Caco-2 (cell line): ENCODE measurements at regions not wholly inside any gene's neighbourhood (a gene's known extent, or its start where the extent isn't known, plus 50 kb on each side); places are given as distances from the start of the nearest gene placed in this dataset.

ENCODE experiments used
- BruUV-seq: library from RNA; stranded (reverse); fragments of 400-500 nt; replicated peaks from 2 replicates; lab custom pipeline; 2021; lab: Mats Ljungman, UMichigan
- CTCF ChIA-PET: fragments of 300-600 bp; sonication (Branson Sonifier 250); formaldehyde crosslinking; loops from one replicate; lab custom pipeline; 2022; ENCODE audit warnings: antibody characterized with exemption; lab: Charles Lee
- POLR2A ChIA-PET: fragments of 300-600 bp; sonication (Branson Sonifier 250); formaldehyde crosslinking; loops from one replicate; lab custom pipeline; 2022; ENCODE audit warnings: antibody characterized with exemption; lab: Charles Lee
- DNase-seq, 2 experiments: peaks; one replicate each; pipeline versions ENCODE4 v3.0.0 to v3.0.0-alpha.2; 2020 to 2022
- H3K27me3 ChIP-seq: replicated peaks from 2 replicates; pipeline ENCODE4 v1.6.0; 2011; ENCODE audit warnings: low read length; ENCODE audit not compliant: control insufficient read depth, insufficient read depth
- H3K36me3 ChIP-seq: 2 replicates; pipeline ENCODE4 v1.5.1; 2011; ENCODE audit warnings: low read length; ENCODE audit not compliant: control insufficient read depth, insufficient read depth
- H3K4me1 ChIP-seq: fragments of 250-450 bp; sonication (Bioruptor Pico); 2 replicates; pipeline ENCODE4 v1.5.1; 2020; ENCODE audit warnings: mild to moderate bottlenecking
- H3K4me3 ChIP-seq: 2 replicates; pipeline ENCODE4 v1.5.1; 2011; ENCODE audit warnings: low read depth, mild to moderate bottlenecking, control low read depth, low read length
- H3K9me3 ChIP-seq: fragments of 250-450 bp; sonication (Bioruptor Pico); 2 replicates; pipeline ENCODE4 v1.5.1; 2020; ENCODE audit warnings: mild to moderate bottlenecking, moderate library complexity
- H3K27ac Mint-ChIP-seq: one replicate; pipeline ENCODE4 v1.8.0; 2022; ENCODE audit warnings: mixed read lengths; ENCODE audit not compliant: unreplicated experiment
- H3K27me3 Mint-ChIP-seq: one replicate; pipeline ENCODE4 v1.8.0; 2022; ENCODE audit warnings: mixed read lengths; ENCODE audit not compliant: insufficient read depth, unreplicated experiment
- H3K36me3 Mint-ChIP-seq: one replicate; pipeline ENCODE4 v1.8.0; 2022; ENCODE audit warnings: mild to moderate bottlenecking, mixed read lengths; ENCODE audit not compliant: insufficient read depth, unreplicated experiment
- H3K4me1 Mint-ChIP-seq: one replicate; pipeline ENCODE4 v1.8.0; 2022; ENCODE audit warnings: low read depth, mixed read lengths; ENCODE audit not compliant: unreplicated experiment
- H3K4me3 Mint-ChIP-seq: one replicate; pipeline ENCODE4 v1.8.0; 2022; ENCODE audit warnings: mild to moderate bottlenecking, moderate library complexity, mixed read lengths; ENCODE audit not compliant: unreplicated experiment
- H3K9me3 Mint-ChIP-seq: one replicate; pipeline ENCODE4 v1.8.0; 2022; ENCODE audit warnings: mixed read lengths; ENCODE audit not compliant: unreplicated experiment
- CTCF ChIP-seq, 2 experiments: fragments of 200-600 bp in 1 of 2; IDR thresholded peaks; 1 replicate in 1 of 2; 2 replicates in 1 of 2; pipeline versions ENCODE4 v1.5.1 to v1.8.0; 2011 to 2022; ENCODE audit warnings: antibody characterized with exemption in 1 of 2, control low read depth in 1 of 2, inconsistent platforms in 1 of 2, low read depth in 1 of 2, low read length in 1 of 2, mild to moderate bottlenecking in 1 of 2, moderate library complexity in 1 of 2; ENCODE audit not compliant: insufficient read depth in 1 of 2, severe bottlenecking in 1 of 2, unreplicated experiment in 1 of 2
- intact Hi-C: fragments of 100-400 bp; cut with micrococcal nuclease; formaldehyde crosslinking; loops from one replicate; pipeline ENCODE4 v1.10.0; 2022; ENCODE audit not compliant: unreplicated experiment

- no peaks in the 10 kb centered on the region for H3K36me3 ChIP-seq
- no peaks in the 10 kb centered on the region for H3K27me3 ChIP-seq
- no peak for DNase-seq
- H3K9me3 ChIP-seq = no peaks in the 10 kb centered on the region
- no peak overlapping the region for H3K27ac Mint-ChIP-seq
- no peaks in the 10 kb centered on the region for H3K27me3 Mint-ChIP-seq
- H3K4me3 ChIP-seq = no peak overlapping the region
- peaks cover 12% of the 10 kb centered on the region for H3K9me3 Mint-ChIP-seq
- no peak overlapping the region for H3K4me3 Mint-ChIP-seq
- no peaks in the 10 kb centered on the region for H3K36me3 Mint-ChIP-seq
- intact Hi-C loops = no loop called here
- H3K4me1 Mint-ChIP-seq = peaks cover 4% of the 10 kb centered on the region
- POLR2A ChIA-PET = no interaction called here
- no TSS peak for BruUV-seq
- TF ChIP-seq CTCF (IDR thresholded peaks at IDR 0.05; ENCODE audit: insufficient read depth in 1 of 2, low read depth in 1 of 2, low read length in 1 of 2, severe bottlenecking in 1 of 2, unreplicated experiment in 1 of 2) = no peak
- CTCF ChIA-PET = no interaction called here
- H3K4me1 ChIP-seq = no peaks in the 10 kb centered on the region
These were observed 209.3 kb downstream of the CHIC2 start for GRCh38 chr4:53854991-53855568.

- intact Hi-C loops = no loop called here
- no peaks in the 10 kb centered on the region for H3K27me3 ChIP-seq
- Mint-ChIP-seq H3K4me1 (peaks cover 7% of the 10 kb centered on the region), H3K36me3 (no peaks in the 10 kb centered on the region), H3K4me3 (no peak overlapping the region), H3K27me3 (no peaks in the 10 kb centered on the region), H3K9me3 (no peaks in the 10 kb centered on the region), H3K27ac (no peak overlapping the region)
- DNase-seq = no peak
- ChIA-PET POLR2A (no interaction called here), CTCF (no interaction called here)
- H3K36me3 ChIP-seq = no peaks in the 10 kb centered on the region
- no peak for TF ChIP-seq CTCF (IDR thresholded peaks at IDR 0.05; ENCODE audit: insufficient read depth in 1 of 2, low read depth in 1 of 2, low read length in 1 of 2, severe bottlenecking in 1 of 2, unreplicated experiment in 1 of 2)
- no peaks in the 10 kb centered on the region for H3K9me3 ChIP-seq
- no peaks in the 10 kb centered on the region for H3K4me1 ChIP-seq
- no peak overlapping the region for H3K4me3 ChIP-seq
- BruUV-seq = no TSS peak
These were observed 212.1 kb downstream of the CHIC2 start for GRCh38 chr4:53852343-53852742.

- TF ChIP-seq CTCF (IDR thresholded peaks at IDR 0.05; ENCODE audit: insufficient read depth in 1 of 2, low read depth in 1 of 2, low read length in 1 of 2, severe bottlenecking in 1 of 2, unreplicated experiment in 1 of 2) = no peak
- no TSS peak for BruUV-seq
- Mint-ChIP-seq H3K4me3 (no peak overlapping the region), H3K27ac (no peak overlapping the region), H3K4me1 (peaks cover 13% of the 10 kb centered on the region), H3K36me3 (no peaks in the 10 kb centered on the region), H3K27me3 (no peaks in the 10 kb centered on the region), H3K9me3 (no peaks in the 10 kb centered on the region)
- POLR2A ChIA-PET = no interaction called here
- H3K27me3 ChIP-seq = no peaks in the 10 kb centered on the region
- CTCF ChIA-PET = interaction anchor here (0.9 to 1.5 kb wide), 2 partner anchors 141 to 386 kb away, joined by 3 to 6 read pairs; no protein-coding TSS in a partner anchor
- H3K36me3 ChIP-seq = no peaks in the 10 kb centered on the region
- no peaks in the 10 kb centered on the region for H3K9me3 ChIP-seq
- H3K4me3 ChIP-seq = no peak overlapping the region
- DNase-seq = peak in 1 of 2 experiments; percentile 10
- H3K4me1 ChIP-seq = no peaks in the 10 kb centered on the region
- intact Hi-C loops = no loop called here
These were observed 216.4 kb downstream of the CHIC2 start for GRCh38 chr4:53847965-53848364.
